Psoas muscle (tissue), 7 donors: ENCODE measurements at regions not wholly inside any gene's neighbourhood (a gene's known extent, or its start where the extent isn't known, plus 50 kb on each side); places are given as distances from the start of the nearest gene placed in this dataset.

Experiments
- ATAC-seq, 4 donors: fragments of 200-7000 bp; cut with Tn5 transposase; one replicate each; pipeline ENCODE4 v1.9.1; 2020; ENCODE audit warnings: moderate library complexity in 3 of 4, mild to moderate bottlenecking in 2 of 4
- DNase-seq, 2 donors: peaks; one replicate each; pipeline ENCODE4 v3.0.0-alpha.2; 2020
- H3K27ac ChIP-seq: fragments of 200-600 bp; one replicate; pipeline ENCODE4 v1.8.0; 2022
- H3K27me3 ChIP-seq, 3 donors: fragments of 200-600 bp in 1 of 3; one replicate each; pipeline versions ENCODE4 v1.6.1 to v1.8.0; 2013 to 2022; ENCODE audit warnings: low read length in 2 of 3, mild to moderate bottlenecking in 2 of 3, moderate library complexity in 1 of 3; ENCODE audit not compliant: insufficient read depth in 3 of 3
- H3K36me3 ChIP-seq, 2 donors: fragments of 200-600 bp in 1 of 2; one replicate each; pipeline versions ENCODE4 v1.6.1 to v1.8.0; 2013 to 2022; ENCODE audit warnings: low read depth in 1 of 2, mild to moderate bottlenecking in 1 of 2, moderate library complexity in 1 of 2; ENCODE audit not compliant: insufficient read depth in 1 of 2
- H3K4me1 ChIP-seq: fragments of 200-600 bp; one replicate; pipeline ENCODE4 v1.8.0; 2022
- H3K4me3 ChIP-seq: fragments of 200-600 bp; one replicate; pipeline ENCODE4 v1.8.0; 2022; ENCODE audit warnings: mild to moderate bottlenecking
- H3K9me3 ChIP-seq: fragments of 200-600 bp; one replicate; pipeline ENCODE4 v1.8.0; 2022
- CTCF ChIP-seq: fragments of 200-600 bp; IDR thresholded peaks from one replicate; pipeline ENCODE4 v1.8.0; 2022; ENCODE audit warnings: antibody characterized with exemption
- WGBS, 3 donors: extraction: QIAGEN DNeasy Blood & Tissue Kit; methylation state at CpG; one replicate each; pipeline versions ENCODE4 v1.1.6 to v1.1.7; 2013; 5-methylcytosine and 5-hydroxymethylcytosine counted together
- intact Hi-C, 2 donors: fragments of 100-400 bp; cut with DNase I; formaldehyde crosslinking; loops; one replicate each; pipeline versions ENCODE4 v1.11.0 to v1.14.2; 2022
- donor health status: healthy with polysubstance abuse.
- donor health status: DM: no; HTN: no; CAD: no; lungs with moderate emphysema.
- donor health status: Bipolar disorder and iron deficiency.
- donor health status: healthy.
- donor health status: DM: yes; HTN: yes; CAD: no.
- donor health status: DM: no; HTN: no; CAD: no.
- donor health status: DM: yes; HTN: yes; CAD: no.

- intact Hi-C loops: no loop called here
- H3K9me3 ChIP-seq: no peaks in the 10 kb centered on the region
- H3K27ac ChIP-seq: no peak overlapping the region
- H3K4me1 ChIP-seq: no peaks in the 10 kb centered on the region
- H3K36me3 ChIP-seq: no peaks in the 10 kb centered on the region
- no peak for TF ChIP-seq CTCF
- no peaks in the 10 kb centered on the region for H3K27me3 ChIP-seq
- WGBS, 3 donors: 79 to 85% (median 82%) methylated on average over 5 of the region's 5 CpGs
- ATAC-seq: no peak
- DNase-seq: no peak
- no peak overlapping the region for H3K4me3 ChIP-seq
Measured at GRCh38 chr5:7976411-7977190, 107.7 kb downstream of the MTRR start.

DNA sequence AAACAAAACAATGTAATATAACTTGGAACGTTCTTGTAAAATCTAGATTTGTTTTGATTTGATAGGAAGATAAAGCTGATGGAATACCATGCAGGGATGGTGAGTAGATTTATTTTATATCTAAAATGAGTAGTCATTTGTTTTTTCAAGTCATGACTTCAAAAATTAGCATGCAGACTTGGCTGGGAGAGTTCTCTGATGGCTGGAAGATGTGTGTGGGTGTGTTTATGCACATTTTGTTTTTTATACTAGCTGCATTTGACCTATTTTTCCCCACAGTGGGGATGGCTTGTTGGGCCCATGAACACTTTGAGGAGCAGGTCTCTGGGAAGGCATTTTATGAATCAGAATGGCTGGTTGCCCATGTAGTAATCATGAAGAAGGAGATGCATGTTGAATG, 109.2 kb downstream of the MTRR start:
- 59 to 62% (median 62%) methylated on average over 1 of the region's 1 CpG for WGBS, 3 donors
- H3K27me3 ChIP-seq: no peaks in the 10 kb centered on the region
- no peaks in the 10 kb centered on the region for H3K4me1 ChIP-seq
- H3K36me3 ChIP-seq: no peaks in the 10 kb centered on the region
- H3K4me3 ChIP-seq: no peak overlapping the region
- TF ChIP-seq CTCF: no peak
- no peak for DNase-seq
- intact Hi-C loops: no loop called here
- H3K9me3 ChIP-seq: no peaks in the 10 kb centered on the region
- ATAC-seq: no peak
- H3K27ac ChIP-seq: no peak overlapping the region

DNA sequence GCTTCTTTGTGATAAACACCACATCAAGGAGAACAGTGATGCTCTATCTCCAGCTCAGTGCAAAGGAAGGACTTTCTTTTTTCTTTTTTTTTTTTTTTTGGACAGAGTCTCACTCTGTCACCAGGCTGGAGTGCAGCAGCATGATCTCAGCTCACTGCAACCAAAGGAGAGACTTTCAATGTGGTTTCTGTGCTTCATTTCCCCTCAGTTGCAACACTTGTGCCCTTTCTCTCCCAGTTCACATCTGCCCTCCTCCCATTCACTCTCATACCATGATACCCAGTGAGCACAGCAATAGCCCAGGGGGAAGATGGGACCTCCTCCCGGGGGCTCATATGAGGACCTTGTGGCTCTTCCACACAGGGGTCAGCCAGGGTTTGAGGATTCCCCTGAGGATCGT, 110.0 kb downstream of the MTRR start:
- no peak overlapping the region for H3K27ac ChIP-seq
- intact Hi-C loops: no loop called here
- no peaks in the 10 kb centered on the region for H3K4me1 ChIP-seq
- H3K4me3 ChIP-seq: no peak overlapping the region
- no peak for DNase-seq
- ATAC-seq: no peak
- TF ChIP-seq CTCF: no peak
- whole genome bisulfite sequencing, 3 donors: 66 to 87% (median 68%) methylated on average over 2 of the region's 2 CpGs
- H3K36me3 ChIP-seq: no peaks in the 10 kb centered on the region
- no peaks in the 10 kb centered on the region for H3K9me3 ChIP-seq
- H3K27me3 ChIP-seq: no peaks in the 10 kb centered on the region

- no peak for DNase-seq
- Histone ChIP-seq H3K27me3 (no peaks in the 10 kb centered on the region), H3K27ac (no peak overlapping the region), H3K4me1 (no peaks in the 10 kb centered on the region), H3K36me3 (no peaks in the 10 kb centered on the region), H3K9me3 (no peaks in the 10 kb centered on the region), H3K4me3 (no peak overlapping the region)
- no peak for ATAC-seq
- no peak for TF ChIP-seq CTCF
- 51 to 73% (median 69%) methylated on average over 1 of the region's 1 CpG for WGBS, 3 donors
- intact Hi-C loops: no loop called here
Measured at GRCh38 chr5:7980881-7981280, 111.9 kb downstream of the MTRR start.

GRCh38 chr5:7983433-7983832, 114.5 kb downstream of the MTRR start:
- Histone ChIP-seq H3K4me3 (no peak overlapping the region), H3K9me3 (no peaks in the 10 kb centered on the region), H3K36me3 (no peaks in the 10 kb centered on the region), H3K27ac (no peak overlapping the region), H3K27me3 (no peaks in the 10 kb centered on the region), H3K4me1 (no peaks in the 10 kb centered on the region)
- no peak for DNase-seq
- WGBS, 3 donors: 89 to 95% (median 90%) methylated on average over 17 to 18 of the region's 18 CpGs
- no peak for TF ChIP-seq CTCF
- ATAC-seq: no peak
- intact Hi-C loops: no loop called here
